ENCODE measurements at regions not wholly inside any gene's neighbourhood (a gene's known extent, or its start where the extent isn't known, plus 50 kb on each side); places are given as distances from the start of the nearest gene placed in this dataset.

DNA sequence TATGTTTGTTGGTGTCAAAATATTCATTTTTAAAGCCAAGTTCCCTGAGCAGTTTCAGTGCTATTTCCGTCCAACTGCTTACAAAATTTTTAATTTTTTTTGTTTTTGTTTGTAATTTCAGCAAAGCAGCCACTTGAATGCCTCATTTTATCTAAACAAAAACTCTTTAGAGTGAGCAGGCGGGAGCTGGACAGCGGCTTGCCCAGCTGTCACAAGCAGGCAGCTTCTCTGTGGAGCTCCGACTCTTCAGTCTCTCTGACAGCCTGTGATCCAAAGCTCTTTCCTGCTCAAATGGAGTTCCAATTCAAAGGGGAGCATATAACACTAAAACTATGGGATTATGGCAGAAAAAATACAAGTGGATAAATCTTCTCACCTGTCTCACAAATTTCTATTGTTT, 618.3 kb upstream of the PCDH20 start:
- H3K27ac Mint-ChIP-seq, result no peak overlapping the region
- no peaks in the 10 kb centered on the region for H3K36me3 Mint-ChIP-seq (ENCODE audit: insufficient read depth in 1 of 3, low read depth in 3 of 3)
- Histone ChIP-seq H3T11ph (ENCODE audit: low read length) (no peak overlapping the region), H2BK12ac (ENCODE audit: insufficient read length, low read depth, low read length) (no peak overlapping the region), H2BK20ac (ENCODE audit: low read depth, low read length, poor library complexity, severe bottlenecking) (no peak overlapping the region), H3K23me2 (ENCODE audit: insufficient read length, low read depth, low read length, poor library complexity, severe bottlenecking) (no peaks in the 10 kb centered on the region), H3K4ac (ENCODE audit: low read depth, low read length) (no peak overlapping the region), H3K4me1 (ENCODE audit: insufficient read depth, low read length) (no peaks in the 10 kb centered on the region), H4K20me1 (ENCODE audit: control insufficient read depth, insufficient read depth, insufficient read length) (no peaks in the 10 kb centered on the region), H3K4me2 (ENCODE audit: insufficient read depth, insufficient read length, low read length) (no peak overlapping the region), H3K27me3 (ENCODE audit: insufficient read depth, low read length) (no peaks in the 10 kb centered on the region), H2AK5ac (ENCODE audit: insufficient read length, low read length) (no peak overlapping the region), H2BK15ac (ENCODE audit: low read depth, low read length) (no peak overlapping the region), H4K91ac (ENCODE audit: insufficient read length, low read depth, low read length) (no peak overlapping the region), H4K8ac (replicated peaks; ENCODE audit: insufficient read length, low read depth, low read length) (no peak overlapping the region), H3K79me1 (ENCODE audit: insufficient read depth, low read depth, low read length, poor library complexity, severe bottlenecking) (no peaks in the 10 kb centered on the region), H3K27ac (ENCODE audit: insufficient read length, low read depth, low read length) (no peak overlapping the region), H4K5ac (ENCODE audit: insufficient read length, low read depth, low read length) (no peak overlapping the region), H3K56ac (ENCODE audit: insufficient read length, low read depth, low read length) (no peak overlapping the region), H3K18ac (ENCODE audit: insufficient read length, low read depth, low read length) (no peak overlapping the region), H3K79me2 (ENCODE audit: insufficient read depth, low read length) (no peaks in the 10 kb centered on the region), H3K9me3 (ENCODE audit: control insufficient read depth, low read depth, low read length) (no peaks in the 10 kb centered on the region), H3K23ac (ENCODE audit: insufficient read length, low read depth, low read length) (no peak overlapping the region), H2AFZ (ENCODE audit: low read length) (no peak overlapping the region), H2BK5ac (ENCODE audit: insufficient read length, low read length) (no peak overlapping the region), H3K14ac (ENCODE audit: insufficient read depth, low read length) (no peak overlapping the region), H2BK120ac (ENCODE audit: low read depth, low read length, poor library complexity, severe bottlenecking) (no peak overlapping the region), H3K9ac (ENCODE audit: extremely low read depth, insufficient read length, low read length) (no peak overlapping the region)
- H3K4me1 Mint-ChIP-seq, result no peaks in the 10 kb centered on the region
- H3K4me3 Mint-ChIP-seq, result no peak overlapping the region
- no CpG with 5 or more reads among the region's 4 CpGs for WGBS (ENCODE audit: extremely low coverage, insufficient read length, low lambda C conversion rate)
- no peaks in the 10 kb centered on the region for H3K27me3 Mint-ChIP-seq (ENCODE audit: low read depth)
- no peak for TF ChIP-seq CTCF (conservative IDR thresholded peaks at IDR 0.05)
- DNase-seq, result no peak
- H3K9me3 Mint-ChIP-seq, result no peaks in the 10 kb centered on the region
